ENCODE measurements at regions not wholly inside any gene's neighbourhood (a gene's known extent, or its start where the extent isn't known, plus 50 kb on each side); places are given as distances from the start of the nearest gene placed in this dataset.
"Not testable (repeated sequence)": the region's sequence is repeated elsewhere in the genome, so short reads cannot be mapped to it uniquely, and the experiment has no call there.

DNA sequence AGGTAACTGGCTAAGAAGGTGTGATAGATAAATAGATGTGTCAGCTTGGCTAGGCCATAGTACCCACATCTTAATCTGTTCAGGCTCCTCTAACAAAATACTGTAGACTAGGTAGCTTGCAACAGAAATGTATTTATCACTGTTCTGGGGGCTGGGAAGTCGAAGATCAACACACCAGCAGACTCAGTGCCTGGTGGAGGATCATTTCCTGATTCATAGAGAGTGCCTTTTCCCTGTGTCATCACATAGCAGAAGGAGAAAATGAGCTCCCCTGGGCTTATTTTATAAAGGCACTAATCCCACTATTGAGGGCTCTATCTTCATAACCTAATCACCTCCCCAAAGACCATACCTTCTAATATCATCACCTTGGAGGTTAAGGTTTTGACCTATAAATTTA, 532.7 kb upstream of the OLFM3 start:
- Histone ChIP-seq H3K18ac (ENCODE audit: low read length) (no peak overlapping the region), H2BK12ac (ENCODE audit: low read length) (no peak overlapping the region), H2BK120ac (ENCODE audit: insufficient read depth, low read length, poor library complexity) (no peak overlapping the region), H3K4me1 (ENCODE audit: control insufficient read depth in 1 of 2, insufficient read depth in 2 of 2, low read length in 2 of 2) (no peaks in the 10 kb centered on the region), H2AK5ac (ENCODE audit: low read length) (no peak overlapping the region), H3K9ac (ENCODE audit: low read length) (no peak overlapping the region), H3K14ac (ENCODE audit: low read length) (no peak overlapping the region), H3K36me3 (ENCODE audit: control insufficient read depth in 1 of 2, insufficient read depth in 2 of 2, low read length in 2 of 2) (no peaks in the 10 kb centered on the region), H4K91ac (ENCODE audit: low read depth, low read length) (no peak overlapping the region), H2AFZ (ENCODE audit: insufficient read depth, low read length, poor library complexity) (no peak overlapping the region), H2BK5ac (ENCODE audit: low read depth, low read length, poor library complexity) (no peak overlapping the region), H4K8ac (ENCODE audit: low read depth, low read length) (no peak overlapping the region), H3K23ac (ENCODE audit: low read length) (no peak overlapping the region), H3K27me3 (ENCODE audit: insufficient read depth, low read length) (no peaks in the 10 kb centered on the region), H3K79me1 (ENCODE audit: low read length) (no peaks in the 10 kb centered on the region), H3K4me2 (ENCODE audit: low read length) (no peak overlapping the region), H3K79me2 (ENCODE audit: control insufficient read depth, insufficient read depth, low read length, poor library complexity) (no peaks in the 10 kb centered on the region), H3K4me3 (ENCODE audit: low read depth, low read length) (no peak overlapping the region), H3K27ac (ENCODE audit: low read depth, low read length) (no peak overlapping the region), H3K4ac (ENCODE audit: low read depth, low read length) (no peak overlapping the region), H3K9me3 (ENCODE audit: insufficient read depth, low read depth, low read length) (no peaks in the 10 kb centered on the region), H4K12ac (ENCODE audit: low read depth, low read length) (no peak overlapping the region)
- WGBS (ENCODE audit: extremely low coverage, insufficient coverage, insufficient read length) = no CpG with 5 or more reads among the region's 1 CpG
- DNase-seq = no peak

DNA sequence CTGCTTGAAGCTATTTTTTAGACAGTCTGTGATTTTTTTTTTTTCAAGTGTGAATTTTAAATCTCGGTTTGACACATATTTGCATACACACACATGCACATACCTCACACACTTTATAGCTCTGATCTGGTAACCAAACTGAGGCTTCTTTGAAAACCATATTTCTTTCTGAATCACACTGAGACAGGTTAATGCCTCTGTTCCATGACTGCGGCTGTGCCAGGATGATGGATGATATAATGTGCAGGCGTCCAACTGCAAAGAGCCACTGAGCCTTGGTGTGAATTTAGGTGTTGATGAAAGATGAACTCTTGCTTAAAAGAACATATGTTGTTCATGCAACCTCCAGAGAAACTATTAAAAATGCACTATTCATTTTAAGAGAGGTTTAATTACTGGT, 504.0 kb upstream of the OLFM3 start:
- no peak for DNase-seq
- H3K23ac ChIP-seq (ENCODE audit: low read length) = no peak overlapping the region
- H2BK12ac ChIP-seq (ENCODE audit: low read length) = no peak overlapping the region
- H4K12ac ChIP-seq (ENCODE audit: low read depth, low read length) = no peak overlapping the region
- H2BK5ac ChIP-seq (ENCODE audit: low read depth, low read length, poor library complexity) = no peak overlapping the region
- H4K91ac ChIP-seq (ENCODE audit: low read depth, low read length) = no peak overlapping the region
- H4K8ac ChIP-seq (ENCODE audit: low read depth, low read length) = no peak overlapping the region
- H3K4me3 ChIP-seq (ENCODE audit: low read depth, low read length) = no peak overlapping the region
- H3K79me2 ChIP-seq (ENCODE audit: control insufficient read depth, insufficient read depth, low read length, poor library complexity) = no peaks in the 10 kb centered on the region
- H3K18ac ChIP-seq (ENCODE audit: low read length) = no peak overlapping the region
- H3K9me3 ChIP-seq (ENCODE audit: insufficient read depth, low read depth, low read length) = no peaks in the 10 kb centered on the region
- no peak overlapping the region for H2AFZ ChIP-seq (ENCODE audit: insufficient read depth, low read length, poor library complexity)
- no peak overlapping the region for H3K4me2 ChIP-seq (ENCODE audit: low read length)
- no peaks in the 10 kb centered on the region for H3K79me1 ChIP-seq (ENCODE audit: low read length)
- no CpG with 5 or more reads among the region's 3 CpGs for WGBS (ENCODE audit: extremely low coverage, insufficient coverage, insufficient read length)
- H2BK120ac ChIP-seq (ENCODE audit: insufficient read depth, low read length, poor library complexity) = no peak overlapping the region
- H3K9ac ChIP-seq (ENCODE audit: low read length) = no peak overlapping the region
- H3K27ac ChIP-seq (ENCODE audit: low read depth, low read length) = no peak overlapping the region
- no peak overlapping the region for H3K4ac ChIP-seq (ENCODE audit: low read depth, low read length)
- no peak overlapping the region for H2AK5ac ChIP-seq (ENCODE audit: low read length)
- H3K27me3 ChIP-seq (ENCODE audit: insufficient read depth, low read length) = no peaks in the 10 kb centered on the region
- H3K4me1 ChIP-seq (ENCODE audit: control insufficient read depth in 1 of 2, insufficient read depth in 2 of 2, low read length in 2 of 2) = no peaks in the 10 kb centered on the region
- no peaks in the 10 kb centered on the region for H3K36me3 ChIP-seq (ENCODE audit: control insufficient read depth in 1 of 2, insufficient read depth in 2 of 2, low read length in 2 of 2)
- H3K14ac ChIP-seq (ENCODE audit: low read length) = no peak overlapping the region

GRCh38 chr1:102498929-102499328, 502.2 kb upstream of the OLFM3 start:
- H3K18ac ChIP-seq (ENCODE audit: low read length) = no peak overlapping the region
- WGBS (ENCODE audit: extremely low coverage, insufficient coverage, insufficient read length) = no CpG with 5 or more reads among the region's 2 CpGs

GRCh38 chr1:102497810-102498209, 501.1 kb upstream of the OLFM3 start:
- H3K27me3 ChIP-seq (ENCODE audit: insufficient read depth, low read length); H3K14ac ChIP-seq (ENCODE audit: low read length); H2BK120ac ChIP-seq (ENCODE audit: insufficient read depth, low read length, poor library complexity); H3K9me3 ChIP-seq (ENCODE audit: insufficient read depth, low read depth, low read length); H2AK5ac ChIP-seq (ENCODE audit: low read length); H3K4me1 ChIP-seq (ENCODE audit: control insufficient read depth in 1 of 2, insufficient read depth in 2 of 2, low read length in 2 of 2); H3K4me3 ChIP-seq (ENCODE audit: low read depth, low read length); H2BK5ac ChIP-seq (ENCODE audit: low read depth, low read length, poor library complexity); H3K79me2 ChIP-seq (ENCODE audit: control insufficient read depth, insufficient read depth, low read length, poor library complexity); H4K91ac ChIP-seq (ENCODE audit: low read depth, low read length); H2AFZ ChIP-seq (ENCODE audit: insufficient read depth, low read length, poor library complexity); H3K36me3 ChIP-seq (ENCODE audit: control insufficient read depth in 1 of 2, insufficient read depth in 2 of 2, low read length in 2 of 2); H3K18ac ChIP-seq (ENCODE audit: low read length); H3K23ac ChIP-seq (ENCODE audit: low read length); H3K4me2 ChIP-seq (ENCODE audit: low read length); H4K8ac ChIP-seq (ENCODE audit: low read depth, low read length); H3K4ac ChIP-seq (ENCODE audit: low read depth, low read length); H3K9ac ChIP-seq (ENCODE audit: low read length); H3K79me1 ChIP-seq (ENCODE audit: low read length); H4K12ac ChIP-seq (ENCODE audit: low read depth, low read length); H3K27ac ChIP-seq (ENCODE audit: low read depth, low read length); H2BK12ac ChIP-seq (ENCODE audit: low read length): not testable (repeated sequence)
- WGBS (ENCODE audit: extremely low coverage, insufficient coverage, insufficient read length) = no CpG with 5 or more reads among the region's 3 CpGs
- peak in 1 of 2 donors; percentile 20 for DNase-seq

More at GRCh38 chr1:102498929-102499328, 502.2 kb upstream of the OLFM3 start:
- Histone ChIP-seq H4K8ac (ENCODE audit: low read depth, low read length) (no peak overlapping the region), H2AFZ (ENCODE audit: insufficient read depth, low read length, poor library complexity) (no peak overlapping the region), H3K14ac (ENCODE audit: low read length) (no peak overlapping the region), H4K12ac (ENCODE audit: low read depth, low read length) (no peak overlapping the region), H3K4me3 (ENCODE audit: low read depth, low read length) (no peak overlapping the region), H3K27ac (ENCODE audit: low read depth, low read length) (no peak overlapping the region), H3K4me1 (ENCODE audit: control insufficient read depth in 1 of 2, insufficient read depth in 2 of 2, low read length in 2 of 2) (no peaks in the 10 kb centered on the region), H3K4me2 (ENCODE audit: low read length) (no peak overlapping the region), H3K79me1 (ENCODE audit: low read length) (no peaks in the 10 kb centered on the region), H3K4ac (ENCODE audit: low read depth, low read length) (no peak overlapping the region), H3K9ac (ENCODE audit: low read length) (no peak overlapping the region), H2AK5ac (ENCODE audit: low read length) (no peak overlapping the region), H3K23ac (ENCODE audit: low read length) (no peak overlapping the region), H2BK5ac (ENCODE audit: low read depth, low read length, poor library complexity) (no peak overlapping the region), H3K36me3 (ENCODE audit: control insufficient read depth in 1 of 2, insufficient read depth in 2 of 2, low read length in 2 of 2) (no peaks in the 10 kb centered on the region), H3K9me3 (ENCODE audit: insufficient read depth, low read depth, low read length) (no peaks in the 10 kb centered on the region), H3K27me3 (ENCODE audit: insufficient read depth, low read length) (no peaks in the 10 kb centered on the region), H2BK12ac (ENCODE audit: low read length) (no peak overlapping the region), H2BK120ac (ENCODE audit: insufficient read depth, low read length, poor library complexity) (no peak overlapping the region), H3K79me2 (ENCODE audit: control insufficient read depth, insufficient read depth, low read length, poor library complexity) (no peaks in the 10 kb centered on the region), H4K91ac (ENCODE audit: low read depth, low read length) (no peak overlapping the region)
- no peak for DNase-seq
